ENCODE measurements at regions not wholly inside any gene's neighbourhood (a gene's known extent, or its start where the extent isn't known, plus 50 kb on each side); places are given as distances from the start of the nearest gene placed in this dataset.
"Not testable (repeated sequence)": the region's sequence is repeated elsewhere in the genome, so short reads cannot be mapped to it uniquely, and the experiment has no call there.

- no peak for DNase-seq (ENCODE audit: low read depth in 2 of 2)
Measured at GRCh38 chr5:153237671-153238332, 252.7 kb upstream of the GRIA1 start.

DNA sequence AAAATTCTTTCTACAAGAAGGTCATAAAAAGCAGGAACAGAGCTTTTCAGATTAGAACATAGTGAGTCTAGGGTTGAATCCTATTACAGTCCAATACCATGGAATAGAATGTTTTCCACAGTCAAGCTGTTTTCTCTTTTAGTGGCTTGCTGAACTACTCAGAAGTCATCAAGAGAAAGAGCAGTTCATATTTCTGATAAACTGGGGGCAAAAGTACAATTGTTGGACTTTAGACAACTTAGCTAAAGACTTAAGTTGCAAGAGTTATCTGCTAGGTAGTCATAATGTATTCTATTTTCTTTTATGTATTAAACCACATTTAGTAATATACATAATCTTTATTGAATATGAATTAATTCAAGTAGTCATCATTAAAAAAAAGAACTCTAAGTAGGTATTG is 233.1 kb upstream of the GRIA1 start:
- DNase-seq (ENCODE audit: low read depth in 2 of 2), result no peak

DNA sequence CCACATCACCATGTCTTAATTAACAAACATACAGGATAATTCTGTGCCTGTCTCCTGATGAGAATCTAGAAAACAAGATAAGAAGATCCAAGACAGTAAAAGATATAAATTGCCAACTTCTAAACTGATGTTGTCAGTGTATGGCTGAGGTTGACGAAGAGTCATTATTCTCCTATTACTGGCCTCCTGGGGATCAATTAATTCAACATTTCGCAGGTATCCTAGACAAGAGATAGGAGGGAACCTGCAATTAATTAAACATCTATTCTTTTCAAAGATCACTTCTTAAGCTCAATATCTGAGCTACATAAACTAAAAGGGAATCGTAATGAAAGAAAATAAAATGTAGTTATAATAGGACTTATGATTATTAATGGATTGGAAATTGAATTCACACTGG is 232.0 kb upstream of the GRIA1 start:
- no peak for DNase-seq (ENCODE audit: low read depth in 2 of 2)

DNA sequence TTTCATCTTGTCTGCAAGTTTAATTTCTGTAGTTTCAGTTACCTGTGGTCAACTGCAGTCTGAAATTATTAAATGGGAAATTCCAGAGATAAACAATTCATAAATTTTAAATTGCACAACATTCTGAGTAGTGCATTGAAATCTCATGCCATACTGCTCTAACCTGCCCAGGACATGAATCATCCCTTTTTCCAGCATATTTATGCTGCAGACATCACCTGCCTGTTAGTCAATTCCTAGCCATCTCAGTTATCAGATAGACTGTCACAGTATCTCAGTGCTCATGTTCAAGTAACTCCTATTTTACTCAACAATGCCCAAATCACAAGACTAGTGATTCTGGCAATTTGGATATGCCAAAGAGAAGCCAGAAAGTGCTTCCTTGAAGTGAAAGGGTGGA is 223.0 kb upstream of the GRIA1 start:
- no peak for DNase-seq (ENCODE audit: low read depth in 2 of 2)

GRCh38 chr5:153275695-153276094 is 214.8 kb upstream of the GRIA1 start:
- DNase-seq (ENCODE audit: low read depth in 2 of 2), result no peak

GRCh38 chr5:153276151-153276550 is 214.3 kb upstream of the GRIA1 start:
- DNase-seq (ENCODE audit: low read depth in 2 of 2), result no peak

GRCh38 chr5:153296251-153296844 is 194.1 kb upstream of the GRIA1 start:
- not testable (repeated sequence) for DNase-seq (ENCODE audit: low read depth in 2 of 2)

- DNase-seq (ENCODE audit: low read depth in 2 of 2), result no peak
Measured at GRCh38 chr5:153299891-153300290, 190.6 kb upstream of the GRIA1 start.

DNA sequence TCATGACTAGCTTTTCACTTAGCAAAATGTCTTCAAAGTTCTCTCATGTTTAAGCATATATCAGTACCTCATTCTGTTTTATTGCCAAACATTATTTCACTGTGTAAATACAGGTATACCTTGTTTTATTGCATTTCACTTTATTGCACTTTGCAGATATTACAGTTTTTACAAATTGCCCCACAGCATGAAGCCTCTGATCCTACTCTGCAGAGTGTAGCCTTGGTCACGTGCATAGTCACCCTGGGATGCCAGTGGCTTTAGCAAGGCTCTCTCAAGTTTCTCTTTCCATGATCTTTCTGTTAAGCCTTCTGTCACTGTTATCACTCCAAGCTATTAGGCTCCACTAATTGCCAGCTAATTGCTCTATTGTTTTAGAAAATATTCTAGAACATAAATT is 182.2 kb upstream of the GRIA1 start:
- no peak for DNase-seq (ENCODE audit: low read depth in 2 of 2)

DNA sequence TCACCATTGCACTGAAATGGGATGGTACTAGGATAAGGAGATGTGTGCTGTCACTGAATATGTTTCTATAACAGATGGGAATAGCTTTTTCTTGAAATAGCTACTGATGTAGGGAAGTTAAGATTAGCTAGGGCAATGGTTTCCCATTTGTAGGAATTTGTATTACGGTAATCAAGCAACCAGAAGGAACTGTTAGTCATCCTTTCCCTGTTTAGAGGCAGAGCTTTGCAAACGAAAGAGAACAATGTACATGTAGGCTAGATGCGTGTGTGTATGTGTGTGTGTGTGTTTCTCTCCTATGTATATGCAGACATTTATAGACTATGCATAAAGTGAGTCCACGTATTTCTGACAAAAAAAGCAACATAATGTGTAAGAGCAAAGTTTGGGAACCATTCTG is 171.9 kb upstream of the GRIA1 start:
- no peak for DNase-seq (ENCODE audit: low read depth in 2 of 2)

- no peak for DNase-seq (ENCODE audit: low read depth in 2 of 2)
Measured at GRCh38 chr5:153321478-153321877, 169.0 kb upstream of the GRIA1 start.

DNA sequence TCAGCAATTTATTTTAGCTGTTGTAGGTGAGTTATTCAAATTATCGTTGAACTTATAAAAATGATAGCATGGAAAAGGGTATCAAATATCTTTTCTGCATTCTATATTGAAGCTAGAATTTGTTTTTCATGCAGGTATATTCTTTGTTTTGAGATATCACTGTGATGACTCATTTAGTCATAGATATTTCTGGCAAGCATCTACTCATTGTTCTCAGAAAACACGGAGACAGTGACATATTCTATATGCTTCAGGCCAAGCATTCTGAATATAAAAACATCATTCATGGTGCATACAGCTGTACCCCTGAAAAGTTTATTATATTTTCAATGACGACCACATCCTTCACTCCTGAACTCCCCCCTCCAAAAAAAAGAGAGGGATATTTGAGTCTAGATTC is 150.3 kb upstream of the GRIA1 start:
- no peak for DNase-seq (ENCODE audit: low read depth in 2 of 2)

DNA sequence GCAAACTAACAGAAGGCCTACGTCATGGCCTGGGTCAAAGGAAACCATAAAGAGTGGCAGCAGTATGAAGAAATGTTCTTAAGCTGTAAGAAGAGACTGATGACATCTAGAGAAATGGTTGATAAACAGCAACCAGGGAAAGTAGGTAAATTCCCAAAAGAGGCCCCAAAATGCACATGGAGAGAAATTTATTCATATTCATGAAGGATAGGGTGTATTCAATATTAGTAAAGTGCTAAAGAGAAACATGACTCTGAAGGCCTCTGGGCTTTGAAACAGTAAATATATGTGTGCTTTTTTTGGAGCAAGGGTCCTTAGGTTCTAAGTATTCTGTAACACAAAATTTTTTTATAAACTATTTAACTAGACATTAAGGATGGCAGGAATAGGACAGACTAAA is 149.7 kb upstream of the GRIA1 start:
- no peak for DNase-seq (ENCODE audit: low read depth in 2 of 2)

GRCh38 chr5:153342487-153342886 is 148.0 kb upstream of the GRIA1 start:
- no peak for DNase-seq (ENCODE audit: low read depth in 2 of 2)

DNA sequence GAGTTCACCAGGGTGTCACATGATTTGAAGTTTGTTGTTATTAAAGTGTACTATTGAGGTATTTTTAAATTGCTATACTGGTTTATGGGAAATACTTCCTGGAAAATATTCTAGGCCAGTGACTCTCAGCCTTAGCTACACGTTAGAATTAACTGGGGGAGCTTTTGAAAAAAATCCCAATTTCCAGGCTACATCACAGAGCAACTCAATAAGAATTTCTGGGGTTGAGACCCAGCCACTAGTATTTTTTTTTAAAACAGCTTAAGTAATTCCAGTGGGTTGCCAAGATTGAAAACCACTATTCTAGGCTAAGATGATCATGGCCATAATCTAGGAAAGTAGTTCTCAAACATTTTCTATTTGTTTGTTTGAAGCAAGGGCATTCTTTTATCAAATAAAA is 142.9 kb upstream of the GRIA1 start:
- DNase-seq (ENCODE audit: low read depth in 2 of 2), result no peak

DNA sequence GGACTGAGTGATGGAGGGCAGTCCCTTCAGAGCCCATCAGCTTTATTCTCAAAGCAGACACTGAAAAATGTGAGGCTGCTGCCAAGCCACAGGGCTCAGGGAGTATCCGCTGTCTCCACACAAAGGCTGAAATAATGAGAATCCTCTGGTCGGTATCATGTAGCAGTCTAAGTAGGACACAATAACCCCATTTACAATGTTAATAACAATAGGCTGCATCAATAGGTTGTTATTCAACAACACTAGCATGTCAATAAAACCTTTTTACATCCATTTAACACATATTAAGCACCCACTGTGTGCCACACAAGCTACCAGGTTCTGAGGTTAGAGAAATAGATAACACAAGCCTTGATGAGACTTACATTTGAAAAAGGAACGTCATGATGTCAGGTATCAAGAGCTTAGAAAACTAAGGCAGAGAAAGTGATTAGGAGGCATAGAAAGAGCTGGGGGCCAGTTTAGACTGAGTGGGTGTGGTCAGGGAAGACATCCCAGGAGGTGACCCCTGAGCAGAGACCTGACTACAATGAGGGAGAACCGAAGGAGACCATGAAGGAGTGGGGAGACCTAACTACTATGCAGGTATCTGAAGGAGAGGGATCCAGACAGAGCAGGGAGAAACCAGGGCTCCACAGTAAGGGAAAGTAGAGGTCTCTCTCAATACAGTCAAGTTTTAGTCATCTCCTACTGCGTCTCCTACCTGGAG is 140.1 kb upstream of the GRIA1 start:
- DNase-seq (ENCODE audit: low read depth in 2 of 2), result no peak

- no peak for DNase-seq (ENCODE audit: low read depth in 2 of 2)
Measured at GRCh38 chr5:153352685-153353219, 137.7 kb upstream of the GRIA1 start.

DNA sequence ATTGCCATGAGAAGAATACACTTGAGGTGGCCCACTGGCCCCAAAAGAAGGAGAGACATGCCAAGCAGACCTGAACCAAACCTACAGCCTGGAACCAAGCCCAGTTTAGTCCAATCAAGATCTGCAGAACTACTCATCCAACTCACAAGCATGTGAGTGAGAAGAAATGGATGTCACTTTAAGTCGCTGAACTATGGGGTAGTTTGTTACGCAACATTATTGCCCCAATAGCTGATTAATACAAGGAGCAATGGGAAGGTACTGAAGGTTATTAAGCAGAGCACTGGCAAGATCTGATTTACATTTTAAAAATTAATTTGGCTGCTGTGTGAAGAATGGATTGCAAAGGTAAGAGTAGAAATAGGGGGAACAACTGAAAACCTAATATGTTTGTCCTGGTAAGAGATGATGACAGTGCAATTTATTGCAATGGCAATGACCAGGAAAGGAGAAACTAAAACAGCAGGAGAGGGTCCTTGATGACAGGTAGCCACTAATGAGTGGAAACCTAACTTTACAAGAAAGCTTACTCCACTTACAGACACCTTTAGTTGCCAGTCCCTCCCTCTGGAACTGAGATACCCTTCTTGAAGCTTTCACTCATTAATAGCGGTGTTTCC is 132.9 kb upstream of the GRIA1 start:
- no peak for DNase-seq (ENCODE audit: low read depth in 2 of 2)

GRCh38 chr5:153358315-153358976 is 132.0 kb upstream of the GRIA1 start:
- DNase-seq (ENCODE audit: low read depth in 2 of 2), result no peak

- no peak for DNase-seq (ENCODE audit: low read depth in 2 of 2)
Measured at GRCh38 chr5:153360860-153361259, 129.6 kb upstream of the GRIA1 start.

- no peak for DNase-seq (ENCODE audit: low read depth in 2 of 2)
Measured at GRCh38 chr5:153361735-153362409, 128.6 kb upstream of the GRIA1 start.

Data from stimulated activated CD8-positive, alpha-beta memory T cell treated with anti-CD3 and anti-CD28 coated beads, Interleukin-15, amount 100 ng/mL, for 4 hours (primary cell).